PC-9 (cell line): ENCODE measurements at regions not wholly inside any gene's neighbourhood (a gene's known extent, or its start where the extent isn't known, plus 50 kb on each side); places are given as distances from the start of the nearest gene placed in this dataset.

Experiments used
- BruUV-seq: library from RNA; stranded (reverse); fragments of 400-500 nt; replicated peaks from 2 replicates; lab custom pipeline; 2021; lab: Mats Ljungman, UMichigan
- CTCF ChIA-PET: fragments of 300-600 bp; sonication (Branson Sonifier 250); formaldehyde crosslinking; loops from one replicate; lab custom pipeline; 2022; ENCODE audit warnings: antibody characterized with exemption; lab: Charles Lee
- POLR2A ChIA-PET: fragments of 300-600 bp; sonication (Branson Sonifier 250); formaldehyde crosslinking; loops from one replicate; lab custom pipeline; 2022; ENCODE audit warnings: antibody characterized with exemption; ENCODE audit not compliant: unreplicated experiment; lab: Charles Lee
- DNase-seq, 2 experiments: peaks; one replicate each; pipeline versions ENCODE4 v3.0.0 to v3.0.0-alpha.2; 2015 to 2022; ENCODE audit warnings: mixed read lengths in 1 of 2
- H2AFZ ChIP-seq: fragments of 200-600 bp; sonication (generic); 2 replicates; pipeline ENCODE4 v1.8.1; 2017; ENCODE audit warnings: antibody characterized with exemption
- H3F3A ChIP-seq: fragments of 200-600 bp; sonication (generic); 2 replicates; pipeline ENCODE4 v1.8.1; 2017; ENCODE audit warnings: antibody characterized with exemption, mild to moderate bottlenecking, low read depth; ENCODE audit not compliant: insufficient read depth
- H3K27ac ChIP-seq: fragments of 200-600 bp; sonication (generic); 2 replicates; pipeline ENCODE4 v1.6.1; 2016; ENCODE audit warnings: mixed run types
- H3K27me3 ChIP-seq: fragments of 200-600 bp; sonication (generic); 2 replicates; pipeline ENCODE4 v1.6.1; 2016; ENCODE audit warnings: low read depth, mixed run types; ENCODE audit not compliant: insufficient read depth
- H3K36me3 ChIP-seq: fragments of 200-600 bp; sonication (generic); 2 replicates; pipeline ENCODE4 v1.6.1; 2016; ENCODE audit warnings: low read depth, mixed run types
- H3K4me1 ChIP-seq: fragments of 200-600 bp; sonication (generic); replicated peaks from 2 replicates; pipeline ENCODE4 v1.6.1; 2016; ENCODE audit warnings: mixed run types; ENCODE audit not compliant: insufficient read depth
- H3K4me2 ChIP-seq: fragments of 200-600 bp; sonication (generic); 2 replicates; pipeline ENCODE4 v1.6.1; 2017; ENCODE audit warnings: mixed run types
- H3K4me3 ChIP-seq: fragments of 200-600 bp; sonication (generic); 2 replicates; pipeline ENCODE4 v1.6.1; 2016; ENCODE audit warnings: mixed run types
- H3K79me2 ChIP-seq: fragments of 200-600 bp; sonication (generic); 2 replicates; pipeline ENCODE4 v1.6.1; 2017; ENCODE audit warnings: low read depth, mixed run types
- H3K9me2 ChIP-seq: fragments of 200-600 bp; sonication (generic); 2 replicates; pipeline ENCODE4 v1.8.1; 2017; ENCODE audit warnings: mild to moderate bottlenecking; ENCODE audit not compliant: insufficient read depth
- H3K9me3 ChIP-seq: fragments of 200-600 bp; sonication (generic); 2 replicates; pipeline ENCODE4 v1.8.1; 2016; ENCODE audit warnings: low read depth; ENCODE audit not compliant: insufficient read depth
- H4K20me1 ChIP-seq: fragments of 200-600 bp; sonication (generic); 2 replicates; pipeline ENCODE4 v1.8.1; 2017; ENCODE audit not compliant: insufficient read depth
- CTCF ChIP-seq: fragments of 200-600 bp; sonication (generic); conservative IDR thresholded peaks from 2 replicates; pipeline ENCODE4 v1.6.1; 2017; ENCODE audit warnings: mixed run types, antibody characterized with exemption, mild to moderate bottlenecking, moderate library complexity
- EZH2 ChIP-seq: fragments of 200-600 bp; sonication (generic); IDR thresholded peaks from 2 replicates; pipeline ENCODE4 v1.8.0; 2017; ENCODE audit warnings: antibody characterized with exemption, low read depth
- intact Hi-C: fragments of 100-400 bp; cut with micrococcal nuclease; formaldehyde crosslinking; loops from one replicate; pipeline ENCODE4 v1.10.0; 2022; ENCODE audit not compliant: unreplicated experiment

- no TSS peak for BruUV-seq
- DNase-seq, result no peak
- Histone ChIP-seq H3K27ac (no peak overlapping the region), H3K4me2 (no peak overlapping the region), H3K27me3 (no peaks in the 10 kb centered on the region), H3K9me2 (no peaks in the 10 kb centered on the region), H3K4me1 (no peaks in the 10 kb centered on the region), H3K36me3 (no peaks in the 10 kb centered on the region), H4K20me1 (no peaks in the 10 kb centered on the region), H3K79me2 (no peaks in the 10 kb centered on the region), H3K4me3 (no peak overlapping the region), H2AFZ (no peak overlapping the region), H3K9me3 (no peaks in the 10 kb centered on the region), H3F3A (no peaks in the 10 kb centered on the region)
- TF ChIP-seq EZH2, result no peak
- TF ChIP-seq CTCF, result no peak
- ChIA-PET CTCF (no interaction called here), POLR2A (no interaction called here)
- intact Hi-C loops, result no loop called here
These were observed 536.4 kb upstream of the PIK3C3 start for GRCh38 chr18:41418598-41418997.

GRCh38 chr18:41416044-41416443 lies 539.0 kb upstream of the PIK3C3 start:
- Histone ChIP-seq H3K27ac (no peak overlapping the region), H3K9me2 (no peaks in the 10 kb centered on the region), H3F3A (no peaks in the 10 kb centered on the region), H2AFZ (no peak overlapping the region), H3K4me2 (no peak overlapping the region), H3K4me3 (no peak overlapping the region), H3K27me3 (no peaks in the 10 kb centered on the region), H3K79me2 (no peaks in the 10 kb centered on the region), H3K36me3 (no peaks in the 10 kb centered on the region), H3K9me3 (no peaks in the 10 kb centered on the region), H3K4me1 (no peaks in the 10 kb centered on the region), H4K20me1 (no peaks in the 10 kb centered on the region)
- TF ChIP-seq CTCF (no peak), EZH2 (no peak)
- intact Hi-C loops, result no loop called here
- BruUV-seq, result no TSS peak
- ChIA-PET CTCF (no interaction called here), POLR2A (interaction anchor here (0.7 kb wide), 1 partner anchor 454 kb away, joined by 3 read pairs; no protein-coding TSS in a partner anchor)
- DNase-seq, result no peak

DNA sequence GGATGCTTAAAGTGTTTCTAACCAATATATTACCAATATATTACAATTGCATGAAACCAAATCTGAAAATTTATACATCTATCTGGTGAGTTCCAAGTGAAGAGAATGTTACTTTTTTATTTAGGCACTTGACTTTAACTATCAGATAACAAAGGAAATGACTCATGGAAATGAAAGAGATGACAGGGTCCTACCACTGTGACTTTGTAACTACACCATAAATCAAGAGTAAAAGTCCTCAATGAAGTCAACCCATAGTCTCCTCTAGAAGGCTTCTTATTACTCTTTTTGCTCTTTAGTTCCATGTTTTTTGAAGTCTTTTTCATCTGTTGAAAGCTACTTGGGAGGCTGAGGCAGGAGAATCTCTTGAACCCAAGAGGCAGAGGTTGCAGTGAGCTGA lies 545.0 kb upstream of the PIK3C3 start:
- no peak overlapping the region for H3K4me3 ChIP-seq
- BruUV-seq, result no TSS peak
- intact Hi-C loops, result no loop called here
- H2AFZ ChIP-seq, result no peak overlapping the region
- no peaks in the 10 kb centered on the region for H3K79me2 ChIP-seq
- CTCF ChIA-PET, result no interaction called here
- no peaks in the 10 kb centered on the region for H3F3A ChIP-seq
- H4K20me1 ChIP-seq, result no peaks in the 10 kb centered on the region
- DNase-seq, result no peak
- H3K27me3 ChIP-seq, result no peaks in the 10 kb centered on the region
- H3K9me3 ChIP-seq, result no peaks in the 10 kb centered on the region
- no peak overlapping the region for H3K27ac ChIP-seq
- no peaks in the 10 kb centered on the region for H3K9me2 ChIP-seq
- TF ChIP-seq CTCF, result no peak
- no peak for TF ChIP-seq EZH2
- no peaks in the 10 kb centered on the region for H3K36me3 ChIP-seq
- H3K4me2 ChIP-seq, result no peak overlapping the region
- no peaks in the 10 kb centered on the region for H3K4me1 ChIP-seq
- POLR2A ChIA-PET, result no interaction called here
